ENCODE measurements at regions not wholly inside any gene's neighbourhood (a gene's known extent, or its start where the extent isn't known, plus 50 kb on each side); places are given as distances from the start of the nearest gene placed in this dataset.

DNA sequence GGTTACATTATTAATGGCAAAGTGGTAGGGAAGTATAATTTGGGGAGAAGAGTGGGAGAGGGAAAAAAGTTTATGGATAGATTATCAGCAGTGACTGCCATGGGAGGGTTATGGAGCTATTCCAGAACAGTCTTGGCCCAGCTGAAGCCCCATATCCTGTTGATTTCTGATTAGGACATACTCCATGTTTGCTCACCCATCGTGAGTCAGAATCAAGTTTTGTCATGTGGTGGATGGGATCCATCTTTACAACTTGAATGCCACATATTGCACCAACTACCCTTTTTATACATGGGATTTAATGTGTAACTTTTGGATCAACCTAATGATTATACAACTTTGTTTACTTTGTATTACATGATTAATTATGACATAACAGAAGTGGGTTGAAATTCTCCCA is 217.0 kb downstream of the HAO1 start:
- H2BK15ac ChIP-seq (ENCODE audit: low read depth, poor library complexity, severe bottlenecking) = no peak overlapping the region
- no peak overlapping the region for H3K4ac ChIP-seq (ENCODE audit: low read depth in 1 of 2, low read length in 2 of 2)
- no peak overlapping the region for H3K4me2 ChIP-seq (ENCODE audit: low read length, poor library complexity, severe bottlenecking)
- no peak overlapping the region for H3K14ac ChIP-seq (ENCODE audit: low read length in 2 of 2)
- H3K27ac ChIP-seq (ENCODE audit: low read length, poor library complexity, severe bottlenecking) = no peak overlapping the region
- no peak overlapping the region for H2BK12ac ChIP-seq (ENCODE audit: low read length in 2 of 2)
- H3K79me1 ChIP-seq (replicated peaks; ENCODE audit: low read length, poor library complexity, severe bottlenecking) = no peaks in the 10 kb centered on the region
- no peak overlapping the region for H2BK5ac ChIP-seq (ENCODE audit: low read depth, low read length, poor library complexity, severe bottlenecking)
- H3K9ac ChIP-seq (ENCODE audit: low read length) = peak overlapping the region; percentile 59
- no peak overlapping the region for H3K18ac ChIP-seq (ENCODE audit: low read depth in 1 of 2, low read length in 2 of 2)
- H3K9me3 ChIP-seq (ENCODE audit: control insufficient read depth, low read length) = no peaks in the 10 kb centered on the region
- no peak for DNase-seq
- H2BK120ac ChIP-seq (ENCODE audit: low read depth, low read length) = no peak overlapping the region
- H3K4me3 ChIP-seq (ENCODE audit: insufficient read depth in 1 of 2, low read depth in 1 of 2, low read length in 2 of 2) = no peak overlapping the region
- H3K23ac ChIP-seq (ENCODE audit: low read length in 2 of 2) = no peak overlapping the region
- H3K4me1 ChIP-seq (ENCODE audit: control insufficient read depth, insufficient read depth, low read depth, low read length) = no peaks in the 10 kb centered on the region
- H4K91ac ChIP-seq (ENCODE audit: low read length) = no peak overlapping the region
- no peak overlapping the region for H2AK5ac ChIP-seq (ENCODE audit: low read length, severe bottlenecking)
- no peaks in the 10 kb centered on the region for H3K36me3 ChIP-seq (ENCODE audit: control insufficient read depth in 1 of 2, insufficient read depth in 2 of 2, low read depth in 1 of 2, low read length in 2 of 2)
- WGBS = no CpG with 5 or more reads among the region's 1 CpG
- no peak overlapping the region for H2AFZ ChIP-seq (ENCODE audit: low read depth, low read length)
- no peaks in the 10 kb centered on the region for H3K27me3 ChIP-seq (ENCODE audit: control insufficient read depth in 1 of 2, insufficient read depth in 1 of 2, low read length in 2 of 2)
- no peak overlapping the region for H4K8ac ChIP-seq (ENCODE audit: low read length)

- no peak overlapping the region for H3K9ac ChIP-seq (ENCODE audit: low read length)
- no peak overlapping the region for H4K8ac ChIP-seq (ENCODE audit: low read length)
- H2BK120ac ChIP-seq (ENCODE audit: low read depth, low read length) = no peak overlapping the region
- H3K4me2 ChIP-seq (ENCODE audit: low read length, poor library complexity, severe bottlenecking) = no peak overlapping the region
- H3K27ac ChIP-seq (ENCODE audit: low read length, poor library complexity, severe bottlenecking) = no peak overlapping the region
- H3K14ac ChIP-seq (ENCODE audit: low read length in 2 of 2) = no peak overlapping the region
- no peak overlapping the region for H3K18ac ChIP-seq (ENCODE audit: low read depth in 1 of 2, low read length in 2 of 2)
- no peak overlapping the region for H4K91ac ChIP-seq (ENCODE audit: low read length)
- no peak overlapping the region for H3K23ac ChIP-seq (ENCODE audit: low read length in 2 of 2)
- H3K36me3 ChIP-seq (ENCODE audit: control insufficient read depth in 1 of 2, insufficient read depth in 2 of 2, low read depth in 1 of 2, low read length in 2 of 2) = no peaks in the 10 kb centered on the region
- H2AFZ ChIP-seq (ENCODE audit: low read depth, low read length) = no peak overlapping the region
- no peak overlapping the region for H2AK5ac ChIP-seq (ENCODE audit: low read length, severe bottlenecking)
- no peaks in the 10 kb centered on the region for H3K4me1 ChIP-seq (ENCODE audit: control insufficient read depth, insufficient read depth, low read depth, low read length)
- H2BK15ac ChIP-seq (ENCODE audit: low read depth, poor library complexity, severe bottlenecking) = no peak overlapping the region
- no peak overlapping the region for H3K4me3 ChIP-seq (ENCODE audit: insufficient read depth in 1 of 2, low read depth in 1 of 2, low read length in 2 of 2)
- H3K79me1 ChIP-seq (replicated peaks; ENCODE audit: low read length, poor library complexity, severe bottlenecking) = no peaks in the 10 kb centered on the region
- no peaks in the 10 kb centered on the region for H3K9me3 ChIP-seq (ENCODE audit: control insufficient read depth, low read length)
- no peak overlapping the region for H3K4ac ChIP-seq (ENCODE audit: low read depth in 1 of 2, low read length in 2 of 2)
- H2BK12ac ChIP-seq (ENCODE audit: low read length in 2 of 2) = no peak overlapping the region
- H3K27me3 ChIP-seq (ENCODE audit: control insufficient read depth in 1 of 2, insufficient read depth in 1 of 2, low read length in 2 of 2) = no peaks in the 10 kb centered on the region
- DNase-seq = no peak
- no peak overlapping the region for H2BK5ac ChIP-seq (ENCODE audit: low read depth, low read length, poor library complexity, severe bottlenecking)
These were observed 211.9 kb downstream of the HAO1 start for GRCh38 chr20:7728338-7728737.

- WGBS = 100% methylated on average over 1 of the region's 1 CpG
- Histone ChIP-seq H3K27ac (ENCODE audit: low read length, poor library complexity, severe bottlenecking) (no peak overlapping the region), H2BK5ac (ENCODE audit: low read depth, low read length, poor library complexity, severe bottlenecking) (no peak overlapping the region), H3K79me1 (replicated peaks; ENCODE audit: low read length, poor library complexity, severe bottlenecking) (no peaks in the 10 kb centered on the region), H3K9ac (ENCODE audit: low read length) (no peak overlapping the region), H3K4me2 (ENCODE audit: low read length, poor library complexity, severe bottlenecking) (no peak overlapping the region), H2AK5ac (ENCODE audit: low read length, severe bottlenecking) (no peak overlapping the region), H4K8ac (ENCODE audit: low read length) (no peak overlapping the region), H2BK15ac (ENCODE audit: low read depth, poor library complexity, severe bottlenecking) (no peak overlapping the region), H3K36me3 (ENCODE audit: control insufficient read depth in 1 of 2, insufficient read depth in 2 of 2, low read depth in 1 of 2, low read length in 2 of 2) (no peaks in the 10 kb centered on the region), H3K4me3 (ENCODE audit: insufficient read depth in 1 of 2, low read depth in 1 of 2, low read length in 2 of 2) (no peak overlapping the region), H3K23ac (ENCODE audit: low read length in 2 of 2) (no peak overlapping the region), H3K27me3 (ENCODE audit: control insufficient read depth in 1 of 2, insufficient read depth in 1 of 2, low read length in 2 of 2) (no peaks in the 10 kb centered on the region), H3K9me3 (ENCODE audit: control insufficient read depth, low read length) (no peaks in the 10 kb centered on the region), H3K14ac (ENCODE audit: low read length in 2 of 2) (no peak overlapping the region), H4K91ac (ENCODE audit: low read length) (no peak overlapping the region), H3K4ac (ENCODE audit: low read depth in 1 of 2, low read length in 2 of 2) (no peak overlapping the region), H2BK12ac (ENCODE audit: low read length in 2 of 2) (no peak overlapping the region), H3K4me1 (ENCODE audit: control insufficient read depth, insufficient read depth, low read depth, low read length) (no peaks in the 10 kb centered on the region), H3K18ac (ENCODE audit: low read depth in 1 of 2, low read length in 2 of 2) (no peak overlapping the region), H2AFZ (ENCODE audit: low read depth, low read length) (no peak overlapping the region), H2BK120ac (ENCODE audit: low read depth, low read length) (no peak overlapping the region)
- DNase-seq = no peak
These were observed 206.0 kb downstream of the HAO1 start for GRCh38 chr20:7734216-7734615.

- Histone ChIP-seq H3K4me2 (ENCODE audit: low read length, poor library complexity, severe bottlenecking) (no peak overlapping the region), H3K79me1 (replicated peaks; ENCODE audit: low read length, poor library complexity, severe bottlenecking) (no peaks in the 10 kb centered on the region)
These were observed 203.9 kb downstream of the HAO1 start for GRCh38 chr20:7736336-7736735.

More at GRCh38 chr20:7736336-7736735, 203.9 kb downstream of the HAO1 start:
- no peak overlapping the region for H3K14ac ChIP-seq (ENCODE audit: low read length in 2 of 2)
- H4K91ac ChIP-seq (ENCODE audit: low read length) = no peak overlapping the region
- no peak overlapping the region for H2AK5ac ChIP-seq (ENCODE audit: low read length, severe bottlenecking)
- no peak overlapping the region for H3K23ac ChIP-seq (ENCODE audit: low read length in 2 of 2)
- H3K18ac ChIP-seq (ENCODE audit: low read depth in 1 of 2, low read length in 2 of 2) = no peak overlapping the region
- H3K9ac ChIP-seq (ENCODE audit: low read length) = peak overlapping the region; percentile 69
- H2BK120ac ChIP-seq (ENCODE audit: low read depth, low read length) = no peak overlapping the region
- H4K8ac ChIP-seq (ENCODE audit: low read length) = no peak overlapping the region
- no peaks in the 10 kb centered on the region for H3K4me1 ChIP-seq (ENCODE audit: control insufficient read depth, insufficient read depth, low read depth, low read length)
- 77% methylated on average over 1 of the region's 1 CpG for WGBS
- H3K27ac ChIP-seq (ENCODE audit: low read length, poor library complexity, severe bottlenecking) = no peak overlapping the region
- H2BK12ac ChIP-seq (ENCODE audit: low read length in 2 of 2) = no peak overlapping the region
- no peak overlapping the region for H2BK5ac ChIP-seq (ENCODE audit: low read depth, low read length, poor library complexity, severe bottlenecking)
- no peaks in the 10 kb centered on the region for H3K9me3 ChIP-seq (ENCODE audit: control insufficient read depth, low read length)
- no peak overlapping the region for H3K4me3 ChIP-seq (ENCODE audit: insufficient read depth in 1 of 2, low read depth in 1 of 2, low read length in 2 of 2)
- no peak overlapping the region for H3K4ac ChIP-seq (ENCODE audit: low read depth in 1 of 2, low read length in 2 of 2)
- H3K27me3 ChIP-seq (ENCODE audit: control insufficient read depth in 1 of 2, insufficient read depth in 1 of 2, low read length in 2 of 2) = no peaks in the 10 kb centered on the region
- no peaks in the 10 kb centered on the region for H3K36me3 ChIP-seq (ENCODE audit: control insufficient read depth in 1 of 2, insufficient read depth in 2 of 2, low read depth in 1 of 2, low read length in 2 of 2)
- no peak overlapping the region for H2BK15ac ChIP-seq (ENCODE audit: low read depth, poor library complexity, severe bottlenecking)
- DNase-seq = no peak
- no peak overlapping the region for H2AFZ ChIP-seq (ENCODE audit: low read depth, low read length)
